AG04450 (cell line): ENCODE measurements at regions not wholly inside any gene's neighbourhood (a gene's known extent, or its start where the extent isn't known, plus 50 kb on each side); places are given as distances from the start of the nearest gene placed in this dataset.

Experiments used
- CTCF ChIA-PET: fragments of 300-600, 350-600 bp; formaldehyde crosslinking; extraction: SDS; loops from one replicate; lab custom pipeline; 2022; ENCODE audit warnings: antibody characterized with exemption, inconsistent platforms; lab: Charles Lee
- POLR2A ChIA-PET: fragments of 350-600 bp; formaldehyde crosslinking; extraction: SDS; loops from one replicate; lab custom pipeline; 2021; ENCODE audit warnings: antibody characterized with exemption, inconsistent platforms; lab: Yijun Ruan, JAX
- DNase-seq: peaks from one replicate; pipeline ENCODE4 v3.0.0-alpha.2; 2011; ENCODE audit warnings: low read depth, low spot score
- H3K27ac ChIP-seq: one replicate; pipeline ENCODE4 v1.5.1; 2012; ENCODE audit warnings: low read depth, low read length, control low read depth
- H3K27me3 ChIP-seq: one replicate; pipeline ENCODE4 v1.6.0; 2012; ENCODE audit warnings: low read length; ENCODE audit not compliant: control insufficient read depth, insufficient read depth
- H3K4me3 ChIP-seq: 2 replicates; pipeline ENCODE4 v1.5.1; 2011; ENCODE audit warnings: mild to moderate bottlenecking, low read depth, low read length, control low read depth
- H3K9me3 ChIP-seq: 2 replicates; pipeline ENCODE4 v1.5.1; 2012; ENCODE audit warnings: low read length; ENCODE audit not compliant: control insufficient read depth, insufficient read depth
- TF ChIP-seq, protein P1 (sequence below): IDR thresholded peaks from 2 replicates; pipeline ENCODE4 v1.5.1; 2011; ENCODE audit warnings: low read depth, low read length, control low read depth, inconsistent platforms

DNA sequence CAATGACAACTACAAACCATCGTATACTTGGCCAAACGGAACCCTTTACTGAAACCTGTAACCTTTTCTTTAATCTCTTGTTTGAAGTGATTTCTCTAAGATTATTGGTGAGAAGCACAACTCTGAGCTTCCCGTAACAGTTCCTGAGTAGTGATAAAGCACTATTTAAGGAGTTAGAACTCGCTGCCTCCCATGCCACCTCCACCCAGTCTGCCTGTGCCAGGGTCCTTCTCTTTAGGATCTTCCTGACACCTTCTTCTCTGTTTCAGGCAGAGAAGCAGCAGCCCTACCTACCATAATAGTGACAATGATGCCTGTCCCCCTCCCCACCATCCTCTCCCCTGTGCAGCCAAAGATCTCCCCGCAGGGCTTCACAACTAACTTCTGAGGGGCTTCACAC is 330.6 kb downstream of the ZSWIM6 start:
- peaks cover 18% of the 10 kb centered on the region for H3K27me3 ChIP-seq
- no peak overlapping the region for H3K4me3 ChIP-seq
- TF ChIP-seq, protein P1, sequence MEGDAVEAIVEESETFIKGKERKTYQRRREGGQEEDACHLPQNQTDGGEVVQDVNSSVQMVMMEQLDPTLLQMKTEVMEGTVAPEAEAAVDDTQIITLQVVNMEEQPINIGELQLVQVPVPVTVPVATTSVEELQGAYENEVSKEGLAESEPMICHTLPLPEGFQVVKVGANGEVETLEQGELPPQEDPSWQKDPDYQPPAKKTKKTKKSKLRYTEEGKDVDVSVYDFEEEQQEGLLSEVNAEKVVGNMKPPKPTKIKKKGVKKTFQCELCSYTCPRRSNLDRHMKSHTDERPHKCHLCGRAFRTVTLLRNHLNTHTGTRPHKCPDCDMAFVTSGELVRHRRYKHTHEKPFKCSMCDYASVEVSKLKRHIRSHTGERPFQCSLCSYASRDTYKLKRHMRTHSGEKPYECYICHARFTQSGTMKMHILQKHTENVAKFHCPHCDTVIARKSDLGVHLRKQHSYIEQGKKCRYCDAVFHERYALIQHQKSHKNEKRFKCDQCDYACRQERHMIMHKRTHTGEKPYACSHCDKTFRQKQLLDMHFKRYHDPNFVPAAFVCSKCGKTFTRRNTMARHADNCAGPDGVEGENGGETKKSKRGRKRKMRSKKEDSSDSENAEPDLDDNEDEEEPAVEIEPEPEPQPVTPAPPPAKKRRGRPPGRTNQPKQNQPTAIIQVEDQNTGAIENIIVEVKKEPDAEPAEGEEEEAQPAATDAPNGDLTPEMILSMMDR = no peak
- no peak for DNase-seq
- H3K27ac ChIP-seq = no peak overlapping the region
- H3K9me3 ChIP-seq = no peaks in the 10 kb centered on the region; the same call in 1 of the 2 replicates
- ChIA-PET CTCF (no interaction called here), POLR2A (no interaction called here)

DNA sequence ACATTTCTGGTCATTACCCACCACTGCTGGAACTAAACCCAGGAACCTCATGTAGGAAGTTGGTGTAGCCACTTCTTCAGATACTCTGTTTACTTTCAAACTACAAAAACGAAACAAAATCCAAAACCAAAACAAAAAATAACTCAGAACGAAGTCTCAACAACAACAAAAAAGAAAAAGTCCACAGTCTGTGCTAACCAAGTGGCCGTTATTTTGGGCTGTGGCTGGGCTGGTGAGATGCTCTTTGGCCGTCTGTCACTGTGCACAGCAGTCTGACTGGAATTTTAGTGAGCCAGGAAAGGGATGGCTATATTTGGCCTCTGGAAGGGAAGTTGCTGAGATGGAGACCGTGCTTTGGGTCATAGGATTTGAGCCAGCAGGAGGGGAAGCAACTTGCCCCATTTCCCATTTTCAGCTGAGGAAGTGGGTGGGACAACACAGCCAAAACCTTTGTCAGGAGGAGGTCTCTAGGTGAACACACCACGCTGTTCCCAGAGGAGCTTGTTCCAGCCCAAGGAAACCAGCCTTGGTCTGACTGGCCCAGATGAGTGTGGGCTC is 334.1 kb downstream of the ZSWIM6 start:
- TF ChIP-seq, protein P1 = no peak
- Histone ChIP-seq H3K27me3 (peaks cover 22% of the 10 kb centered on the region), H3K27ac (no peak overlapping the region), H3K9me3 (no peaks in the 10 kb centered on the region; the same call in 1 of the 2 replicates), H3K4me3 (no peak overlapping the region)
- CTCF ChIA-PET = interaction anchor here (2.1 kb wide), 1 partner anchor 8 kb away, joined by 15 read pairs; no protein-coding TSS in a partner anchor
- POLR2A ChIA-PET = no interaction called here
- no peak for DNase-seq

DNA sequence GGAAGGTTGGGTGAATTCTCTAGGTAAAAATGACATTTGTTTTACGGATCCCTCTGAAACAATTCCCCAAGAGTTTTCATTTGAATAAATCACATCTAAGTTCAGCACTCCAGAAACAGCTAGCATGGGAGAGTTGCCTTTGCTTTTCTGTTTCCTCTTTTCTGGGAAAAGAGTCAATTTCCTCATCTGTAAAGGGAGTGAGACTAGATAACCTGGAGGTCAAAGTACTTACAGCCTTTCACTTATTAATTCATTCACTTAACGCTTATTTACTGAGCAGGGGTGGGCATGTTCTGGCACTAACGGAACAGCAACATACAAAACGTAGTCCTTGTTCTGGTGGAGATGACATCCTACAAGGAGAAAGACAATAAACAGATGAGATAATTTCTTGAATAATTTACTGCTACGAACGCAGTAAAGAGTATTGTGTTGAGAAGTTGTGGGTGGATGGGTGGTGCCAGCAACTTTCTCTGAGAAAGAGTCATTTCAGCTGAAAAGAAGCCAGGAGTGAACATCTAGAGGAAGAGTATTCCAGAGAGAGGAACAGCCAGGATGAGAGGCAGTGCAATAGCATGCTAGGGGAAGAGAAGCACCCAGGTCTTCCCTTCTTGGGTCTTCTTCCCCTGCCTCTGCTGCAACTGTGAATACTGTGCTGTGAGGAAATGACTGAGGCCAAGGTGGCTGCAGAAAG is 335.6 kb downstream of the ZSWIM6 start:
- DNase-seq = no peak
- TF ChIP-seq, protein P1 = no peak
- Histone ChIP-seq H3K4me3 (no peak overlapping the region), H3K27me3 (peaks cover 20% of the 10 kb centered on the region), H3K27ac (no peak overlapping the region), H3K9me3 (no peaks in the 10 kb centered on the region)
- ChIA-PET POLR2A (no interaction called here), CTCF (interaction anchor here (2.1 kb wide), 1 partner anchor 9 kb away, joined by 15 read pairs; no protein-coding TSS in a partner anchor)

DNA sequence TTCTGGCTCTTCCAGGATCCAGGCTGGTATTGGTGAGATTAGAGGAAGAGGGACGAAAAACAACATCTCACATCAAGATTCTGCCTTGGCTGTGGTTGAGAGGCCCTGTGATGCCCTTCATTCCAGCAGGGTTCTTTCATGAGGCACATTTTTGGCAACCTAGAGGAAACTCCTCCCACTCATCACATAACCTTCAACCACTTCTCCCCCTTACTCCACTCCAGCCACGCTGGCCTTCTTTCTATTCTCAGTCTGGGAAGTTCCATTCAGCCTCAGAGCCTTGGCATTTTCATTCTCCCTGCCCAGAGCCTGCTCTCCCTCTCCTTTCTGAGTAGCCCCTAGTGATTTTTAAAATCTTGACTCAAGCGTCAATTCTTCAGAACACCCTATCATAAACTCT is 337.5 kb downstream of the ZSWIM6 start:
- H3K27ac ChIP-seq = no peak overlapping the region

More for the DNA sequence above, 337.5 kb downstream of the ZSWIM6 start:
- Histone ChIP-seq H3K27me3 (peaks cover 20% of the 10 kb centered on the region), H3K9me3 (no peaks in the 10 kb centered on the region), H3K4me3 (no peak overlapping the region)
- TF ChIP-seq, protein P1 = no peak
- ChIA-PET POLR2A (no interaction called here), CTCF (no interaction called here)
- no peak for DNase-seq
